ENCODE measurements at regions not wholly inside any gene's neighbourhood (a gene's known extent, or its start where the extent isn't known, plus 50 kb on each side); places are given as distances from the start of the nearest gene placed in this dataset.

GRCh38 chr14:35999294-35999693 lies 173.2 kb downstream of the BRMS1L start:
- TF ChIP-seq CTCF (conservative IDR thresholded peaks at IDR 0.05), result no peak
- peaks cover 5% of the 10 kb centered on the region for H3K27me3 Mint-ChIP-seq
- no peak overlapping the region for H3K4me3 Mint-ChIP-seq
- H3K9me3 Mint-ChIP-seq, result no peaks in the 10 kb centered on the region
- H3K27ac Mint-ChIP-seq, result no peak overlapping the region
- no peaks in the 10 kb centered on the region for H3K4me1 Mint-ChIP-seq (ENCODE audit: unreplicated experiment)
- H3K36me3 Mint-ChIP-seq, result no peaks in the 10 kb centered on the region
- DNase-seq (ENCODE audit: extremely low spot score, unreplicated experiment), result no peak

GRCh38 chr14:35998303-35998702 lies 172.2 kb downstream of the BRMS1L start:
- Mint-ChIP-seq H3K36me3 (no peaks in the 10 kb centered on the region), H3K4me3 (no peak overlapping the region), H3K27me3 (peaks cover 5% of the 10 kb centered on the region), H3K4me1 (ENCODE audit: unreplicated experiment) (no peaks in the 10 kb centered on the region), H3K27ac (no peak overlapping the region), H3K9me3 (no peaks in the 10 kb centered on the region)
- TF ChIP-seq CTCF (conservative IDR thresholded peaks at IDR 0.05), result no peak
- DNase-seq (ENCODE audit: extremely low spot score, unreplicated experiment), result no peak

GRCh38 chr14:35993684-35993960 lies 167.5 kb downstream of the BRMS1L start:
- Mint-ChIP-seq H3K4me1 (ENCODE audit: unreplicated experiment) (no peaks in the 10 kb centered on the region), H3K9me3 (no peaks in the 10 kb centered on the region), H3K36me3 (no peaks in the 10 kb centered on the region), H3K27me3 (no peaks in the 10 kb centered on the region), H3K4me3 (no peak overlapping the region), H3K27ac (no peak overlapping the region)
- no peak for TF ChIP-seq CTCF (conservative IDR thresholded peaks at IDR 0.05)
- DNase-seq (ENCODE audit: extremely low spot score, unreplicated experiment), result no peak

- no peak for DNase-seq (ENCODE audit: extremely low spot score, unreplicated experiment)
These were observed 166.9 kb downstream of the BRMS1L start for GRCh38 chr14:35992816-35993683.

GRCh38 chr14:35991356-35991755 lies 165.2 kb downstream of the BRMS1L start:
- H3K4me3 Mint-ChIP-seq, result no peak overlapping the region
- H3K9me3 Mint-ChIP-seq, result no peaks in the 10 kb centered on the region
- no peak for DNase-seq (ENCODE audit: extremely low spot score, unreplicated experiment)
- no peak for TF ChIP-seq CTCF (conservative IDR thresholded peaks at IDR 0.05)
- no peaks in the 10 kb centered on the region for H3K4me1 Mint-ChIP-seq (ENCODE audit: unreplicated experiment)
- no peak overlapping the region for H3K27ac Mint-ChIP-seq
- no peaks in the 10 kb centered on the region for H3K27me3 Mint-ChIP-seq
- no peaks in the 10 kb centered on the region for H3K36me3 Mint-ChIP-seq

More at GRCh38 chr14:35992816-35993683, 166.9 kb downstream of the BRMS1L start:
- no peaks in the 10 kb centered on the region for H3K36me3 Mint-ChIP-seq
- H3K4me3 Mint-ChIP-seq, result no peak overlapping the region
- no peak for TF ChIP-seq CTCF (conservative IDR thresholded peaks at IDR 0.05)
- H3K27ac Mint-ChIP-seq, result no peak overlapping the region
- H3K4me1 Mint-ChIP-seq (ENCODE audit: unreplicated experiment), result no peaks in the 10 kb centered on the region
- no peaks in the 10 kb centered on the region for H3K27me3 Mint-ChIP-seq
- H3K9me3 Mint-ChIP-seq, result no peaks in the 10 kb centered on the region
